Hematopoietic multipotent progenitor cell treated with erythropoietin and hydrocortisone succinate and interleukin-3 and kit ligand, for 6 days (in vitro differentiated cells): ENCODE measurements at regions not wholly inside any gene's neighbourhood (a gene's known extent, or its start where the extent isn't known, plus 50 kb on each side); places are given as distances from the start of the nearest gene placed in this dataset.
"Not testable (repeated sequence)": the region's sequence is repeated elsewhere in the genome, so short reads cannot be mapped to it uniquely, and the experiment has no call there.

ENCODE experiments used
- DNase-seq: peaks from one replicate; pipeline ENCODE4 v3.0.0-alpha.2; 2015

GRCh38 chr14:83023369-83023768 lies 1489.7 kb upstream of the SEL1L start:
- DNase-seq: no peak

- DNase-seq: no peak
Measured at GRCh38 chr14:83041224-83041623, 1507.6 kb upstream of the SEL1L start.

GRCh38 chr14:83042858-83043257 lies 1509.2 kb upstream of the SEL1L start:
- DNase-seq: no peak

GRCh38 chr14:83044001-83044400 lies 1510.3 kb upstream of the SEL1L start:
- DNase-seq: no peak

- no peak for DNase-seq
Measured at GRCh38 chr14:83047059-83047830, 1513.6 kb upstream of the SEL1L start.

- no peak for DNase-seq
Measured at GRCh38 chr14:83053022-83053710, 1519.5 kb upstream of the SEL1L start.

- no peak for DNase-seq
Measured at GRCh38 chr14:83058068-83058467, 1524.4 kb upstream of the SEL1L start.

GRCh38 chr14:83071888-83072501 lies 1538.3 kb upstream of the SEL1L start:
- DNase-seq: peak; percentile 53

- DNase-seq: peak; percentile 60
Measured at GRCh38 chr14:83085136-83085535, 1551.5 kb upstream of the SEL1L start.

GRCh38 chr14:83085725-83086124 lies 1552.1 kb upstream of the SEL1L start:
- no peak for DNase-seq

- DNase-seq: not testable (repeated sequence)
Measured at GRCh38 chr14:83091991-83092956, 1558.6 kb upstream of the SEL1L start.

GRCh38 chr14:83096092-83096491 lies 1562.4 kb upstream of the SEL1L start:
- DNase-seq: no peak

- no peak for DNase-seq
Measured at GRCh38 chr14:83101846-83102245, 1568.2 kb upstream of the SEL1L start.

- DNase-seq: no peak
Measured at GRCh38 chr14:83118029-83118428, 1584.4 kb upstream of the SEL1L start.

- no peak for DNase-seq
Measured at GRCh38 chr14:83120187-83120586, 1586.5 kb upstream of the SEL1L start.

GRCh38 chr14:83126076-83126475 lies 1592.4 kb upstream of the SEL1L start:
- no peak for DNase-seq

GRCh38 chr14:83128783-83129182 lies 1595.1 kb upstream of the SEL1L start:
- no peak for DNase-seq

- DNase-seq: no peak
Measured at GRCh38 chr14:83129496-83129895, 1595.8 kb upstream of the SEL1L start.

GRCh38 chr14:83133981-83134645 lies 1600.5 kb upstream of the SEL1L start:
- no peak for DNase-seq

- no peak for DNase-seq
Measured at GRCh38 chr14:83140756-83141155, 1607.1 kb upstream of the SEL1L start.

- no peak for DNase-seq
Measured at GRCh38 chr14:83147006-83147405, 1613.4 kb upstream of the SEL1L start.

- DNase-seq: no peak
Measured at GRCh38 chr14:83151571-83151970, 1617.9 kb upstream of the SEL1L start.
